DMS153 (cell line): ENCODE measurements at regions not wholly inside any gene's neighbourhood (a gene's known extent, or its start where the extent isn't known, plus 50 kb on each side); places are given as distances from the start of the nearest gene placed in this dataset.
A peak's percentile ranks its signal among the peaks of the same experiment; 100 is the strongest.
"Not testable (repeated sequence)": the region's sequence is repeated elsewhere in the genome, so short reads cannot be mapped to it uniquely, and the experiment has no call there.

Source experiments
- DNase-seq: peaks from one replicate; lab custom pipeline; 2025; lab: John Stamatoyannopoulos, UW

GRCh38 chr14:21825845-21826244 is 152.2 kb upstream of the OR4E1 start:
- no peak for DNase-seq

GRCh38 chr14:21825149-21825743 is 151.6 kb upstream of the OR4E1 start:
- DNase-seq = no peak

GRCh38 chr14:21822109-21822508 is 148.5 kb upstream of the OR4E1 start:
- no peak for DNase-seq

- no peak for DNase-seq
Measured at GRCh38 chr14:21820631-21821030, 147.0 kb upstream of the OR4E1 start.

GRCh38 chr14:21819891-21820290 is 146.3 kb upstream of the OR4E1 start:
- not testable (repeated sequence) for DNase-seq

- not testable (repeated sequence) for DNase-seq
Measured at GRCh38 chr14:21817010-21817409, 143.4 kb upstream of the OR4E1 start.

GRCh38 chr14:21807975-21808374 is 134.4 kb upstream of the OR4E1 start:
- no peak for DNase-seq

- no peak for DNase-seq
Measured at GRCh38 chr14:21804981-21805380, 131.4 kb upstream of the OR4E1 start.

- DNase-seq = no peak
Measured at GRCh38 chr14:21802441-21802840, 128.8 kb upstream of the OR4E1 start.

- DNase-seq = no peak
Measured at GRCh38 chr14:21796916-21797315, 123.3 kb upstream of the OR4E1 start.

GRCh38 chr14:21795456-21795855 is 121.8 kb upstream of the OR4E1 start:
- no peak for DNase-seq

- DNase-seq = no peak
Measured at GRCh38 chr14:21791749-21792148, 118.1 kb upstream of the OR4E1 start.

- not testable (repeated sequence) for DNase-seq
Measured at GRCh38 chr14:21788687-21789086, 115.1 kb upstream of the OR4E1 start.

- DNase-seq = not testable (repeated sequence)
Measured at GRCh38 chr14:21787242-21787641, 113.6 kb upstream of the OR4E1 start.

- no peak for DNase-seq
Measured at GRCh38 chr14:21781543-21781942, 107.9 kb upstream of the OR4E1 start.

- DNase-seq = no peak
Measured at GRCh38 chr14:21780429-21781084, 106.9 kb upstream of the OR4E1 start.

GRCh38 chr14:21771671-21772070 is 98.1 kb upstream of the OR4E1 start:
- DNase-seq = no peak

GRCh38 chr14:21768875-21769257 is 95.2 kb upstream of the OR4E1 start:
- no peak for DNase-seq

- no peak for DNase-seq
Measured at GRCh38 chr14:21768116-21768874, 94.7 kb upstream of the OR4E1 start.

GRCh38 chr14:21760360-21760759 is 86.7 kb upstream of the OR4E1 start:
- DNase-seq = not testable (repeated sequence)

- no peak for DNase-seq
Measured at GRCh38 chr14:21749306-21749868, 75.8 kb upstream of the OR4E1 start.

- peak; percentile 44 for DNase-seq
Measured at GRCh38 chr14:21748869-21749303, 75.3 kb upstream of the OR4E1 start.
